ENCODE measurements at regions not wholly inside any gene's neighbourhood (a gene's known extent, or its start where the extent isn't known, plus 50 kb on each side); places are given as distances from the start of the nearest gene placed in this dataset.

DNA sequence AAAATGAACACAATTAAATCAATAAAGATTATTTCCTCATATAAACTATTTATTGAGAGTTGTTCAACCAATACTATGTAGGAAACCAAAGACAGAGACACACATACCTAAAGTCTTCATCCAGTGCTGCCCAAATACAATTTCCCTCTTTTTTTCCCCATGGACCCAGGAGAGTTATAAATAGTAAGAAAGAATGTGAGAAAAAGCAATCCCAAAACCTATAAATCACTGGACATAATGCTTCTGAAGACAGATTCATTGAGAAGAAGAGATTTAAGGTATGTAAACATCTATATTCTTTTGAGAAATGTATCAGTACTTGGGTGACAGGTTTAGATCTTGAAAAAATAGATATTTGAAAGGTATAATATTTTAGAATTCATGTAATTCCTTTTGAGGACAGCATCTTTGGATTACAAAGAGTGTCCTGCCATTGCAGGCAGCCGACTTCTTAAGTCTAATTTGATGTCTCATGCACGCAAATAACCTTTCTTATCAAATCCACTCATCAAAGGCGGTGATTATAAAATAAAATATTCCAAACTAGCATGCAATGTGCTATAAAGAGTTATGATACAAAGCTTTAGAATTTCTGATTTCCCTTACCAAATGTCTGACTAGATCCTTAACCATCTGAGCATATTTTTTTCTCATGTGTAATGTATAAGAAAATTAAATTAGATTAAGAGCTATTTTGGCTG is 739.4 kb downstream of the LIG4 start:
- no peak for DNase-seq (ENCODE audit: low spot score)

DNA sequence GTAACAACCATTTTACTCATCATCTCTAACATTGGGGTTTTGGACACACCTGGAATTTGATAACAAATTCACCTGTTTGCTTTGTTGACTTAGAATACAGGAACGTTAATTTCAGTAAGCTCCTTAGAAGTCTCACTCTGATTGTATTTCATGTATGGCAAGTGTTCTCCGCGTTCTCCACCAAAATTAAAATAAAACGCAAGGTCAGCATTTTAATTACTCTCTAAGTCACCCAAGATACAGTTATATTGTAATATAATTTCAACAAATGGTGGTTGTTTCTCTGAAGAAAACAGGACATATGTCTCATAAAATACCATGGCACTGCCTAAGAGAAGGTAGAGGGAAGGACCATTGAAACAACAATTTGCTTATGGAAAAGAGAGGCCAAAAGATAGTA is 742.1 kb downstream of the LIG4 start:
- no peak for DNase-seq (ENCODE audit: low spot score)

DNA sequence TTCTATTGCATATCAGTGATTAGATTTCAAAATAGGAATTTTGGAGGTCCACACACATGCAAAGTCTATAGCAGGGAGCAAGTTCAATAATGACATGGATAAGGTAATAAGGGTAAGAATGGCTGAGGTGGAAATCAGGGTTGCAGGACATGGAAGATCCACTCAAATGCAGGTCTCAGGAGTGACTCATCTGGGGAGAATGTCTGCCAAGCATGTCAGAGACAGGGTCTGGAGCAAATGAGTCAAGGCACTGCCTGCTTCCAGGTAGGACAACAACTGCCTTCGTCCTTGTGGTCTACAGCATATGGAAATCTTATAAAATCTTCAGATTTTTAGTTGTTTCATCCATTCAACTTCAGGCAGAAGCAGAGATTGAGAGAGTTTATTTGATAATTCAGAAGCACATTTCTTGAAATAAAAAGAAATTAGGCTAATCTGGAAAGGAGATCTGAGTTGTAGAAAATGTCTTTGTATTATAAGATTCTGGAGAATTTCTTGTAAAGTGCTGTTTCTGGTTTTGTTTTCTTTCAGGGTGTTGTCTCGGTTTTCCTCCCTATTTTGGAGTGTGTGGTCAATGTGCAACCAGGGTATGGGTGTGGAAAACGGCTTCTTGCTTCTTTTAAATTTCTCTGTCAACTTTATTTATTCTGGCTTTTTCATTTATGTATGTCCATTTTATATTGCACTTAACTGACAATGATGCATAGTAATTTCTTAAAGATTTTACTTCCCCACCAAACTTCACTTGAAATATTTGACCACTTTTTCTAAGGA is 748.8 kb downstream of the LIG4 start:
- DNase-seq (ENCODE audit: low spot score): no peak

DNA sequence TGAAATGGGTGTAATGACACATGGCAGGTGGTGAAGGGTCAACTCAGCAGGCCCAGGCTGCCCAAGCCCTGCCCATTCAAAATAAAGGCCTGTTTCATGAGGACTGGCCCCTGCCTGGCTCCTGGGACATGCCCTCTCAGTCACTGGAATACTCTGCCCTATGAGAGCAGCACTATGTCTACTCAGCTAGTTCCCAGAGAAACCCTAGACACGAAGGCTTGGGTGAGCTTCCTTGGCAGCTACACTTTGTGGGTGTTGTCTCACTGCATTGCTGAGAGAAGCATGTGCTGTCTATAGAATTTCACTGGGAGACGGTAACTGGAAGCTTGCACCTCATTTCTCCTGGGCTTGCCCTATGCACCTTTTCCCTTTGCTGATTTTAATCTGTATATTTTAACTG is 752.8 kb downstream of the LIG4 start:
- DNase-seq (ENCODE audit: low spot score): no peak

GRCh38 chr13:107461751-107462150 is 753.6 kb downstream of the LIG4 start:
- DNase-seq (ENCODE audit: low spot score): no peak

DNA sequence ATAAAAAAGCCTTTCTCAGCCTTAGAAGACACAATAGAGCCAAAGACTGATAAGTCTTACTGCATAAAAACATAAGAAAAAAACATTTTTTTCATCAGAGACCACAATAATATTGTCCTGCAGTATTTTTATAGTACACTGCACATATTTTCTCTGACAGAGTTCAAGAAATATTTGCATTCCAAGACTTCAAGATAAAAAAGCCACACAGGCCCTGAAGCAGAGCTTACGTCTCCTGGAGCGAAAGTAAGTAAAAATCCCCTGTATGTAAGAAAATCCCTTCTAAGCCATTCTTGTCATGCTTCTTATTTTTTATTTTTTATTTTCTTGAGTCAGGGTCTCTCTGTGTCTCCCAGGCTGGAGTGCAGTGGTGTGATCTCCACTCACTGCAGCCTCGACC is 755.9 kb downstream of the LIG4 start:
- DNase-seq (ENCODE audit: low spot score): no peak

- no peak for DNase-seq (ENCODE audit: low spot score)
Measured at GRCh38 chr13:107458269-107458668, 757.1 kb downstream of the LIG4 start.

GRCh38 chr13:107457686-107458085 is 757.6 kb downstream of the LIG4 start:
- DNase-seq (ENCODE audit: low spot score): no peak

DNA sequence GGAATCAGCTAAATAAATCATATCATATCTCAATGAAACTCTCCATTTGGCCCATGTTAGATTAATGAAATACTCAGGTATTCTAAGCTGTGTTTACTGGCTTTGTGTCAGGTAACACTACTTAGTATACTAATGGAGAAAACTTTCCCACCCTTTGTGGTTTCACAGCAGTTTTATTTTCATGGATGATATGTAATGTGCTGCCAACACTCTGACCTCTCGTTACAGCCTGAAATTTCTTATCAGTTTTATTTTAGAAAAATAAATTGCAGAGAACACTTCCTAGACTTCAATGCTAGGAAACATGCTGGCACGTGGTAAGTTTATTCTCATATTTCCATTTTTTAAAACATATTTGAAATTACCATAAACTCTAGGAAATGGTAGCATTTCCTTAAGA is 758.9 kb downstream of the LIG4 start:
- DNase-seq (ENCODE audit: low spot score): no peak

GRCh38 chr13:107452833-107453232 is 762.5 kb downstream of the LIG4 start:
- DNase-seq (ENCODE audit: low spot score): no peak

- DNase-seq (ENCODE audit: low spot score): peak; percentile 31
Measured at GRCh38 chr13:107450931-107451330, 764.4 kb downstream of the LIG4 start.

DNA sequence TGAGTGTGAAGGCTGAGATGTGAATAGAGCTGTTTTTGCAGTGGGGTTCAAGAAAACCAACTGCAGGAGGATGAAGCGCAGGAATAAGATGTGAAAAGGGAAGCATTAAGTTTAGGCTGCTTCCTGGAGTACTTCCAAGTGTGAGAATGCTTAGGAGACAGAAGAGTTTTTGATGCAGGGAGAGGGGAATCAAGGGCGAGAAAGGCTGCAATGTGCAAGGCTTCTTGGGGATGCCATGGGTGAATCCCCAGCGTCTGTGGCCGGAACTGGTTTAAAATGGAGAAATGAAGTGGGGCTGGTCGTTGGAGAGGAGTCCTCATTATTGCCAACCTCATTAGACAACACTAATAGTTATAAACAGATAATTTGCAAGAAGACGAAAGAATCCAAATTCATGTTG is 764.9 kb downstream of the LIG4 start:
- no peak for DNase-seq (ENCODE audit: low spot score)

DNA sequence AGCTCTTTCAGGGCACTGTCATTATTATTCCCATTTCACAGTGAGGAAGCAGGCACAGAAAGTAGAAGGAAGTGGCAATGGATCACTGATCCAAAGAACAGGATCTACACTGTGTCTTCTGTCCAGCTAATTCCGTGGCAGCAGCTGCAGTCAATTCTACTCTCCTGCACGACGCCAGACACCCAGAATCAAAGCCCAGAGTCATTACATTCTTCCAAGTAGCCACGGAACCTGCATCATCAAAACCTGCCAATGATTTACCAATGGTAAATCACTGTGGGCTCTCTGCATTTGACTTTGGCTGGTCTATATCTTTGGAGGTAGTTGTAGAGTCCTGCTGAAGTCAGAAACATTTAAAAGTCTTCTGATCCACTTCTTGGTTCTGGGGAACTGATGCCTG is 767.7 kb downstream of the LIG4 start:
- DNase-seq (ENCODE audit: low spot score): no peak

- DNase-seq (ENCODE audit: low spot score): no peak
Measured at GRCh38 chr13:107441279-107441678, 774.1 kb downstream of the LIG4 start.

- DNase-seq (ENCODE audit: low spot score): no peak
Measured at GRCh38 chr13:107438251-107438650, 777.1 kb downstream of the LIG4 start.

GRCh38 chr13:107434347-107434746 is 781.0 kb downstream of the LIG4 start:
- DNase-seq (ENCODE audit: low spot score): no peak

DNA sequence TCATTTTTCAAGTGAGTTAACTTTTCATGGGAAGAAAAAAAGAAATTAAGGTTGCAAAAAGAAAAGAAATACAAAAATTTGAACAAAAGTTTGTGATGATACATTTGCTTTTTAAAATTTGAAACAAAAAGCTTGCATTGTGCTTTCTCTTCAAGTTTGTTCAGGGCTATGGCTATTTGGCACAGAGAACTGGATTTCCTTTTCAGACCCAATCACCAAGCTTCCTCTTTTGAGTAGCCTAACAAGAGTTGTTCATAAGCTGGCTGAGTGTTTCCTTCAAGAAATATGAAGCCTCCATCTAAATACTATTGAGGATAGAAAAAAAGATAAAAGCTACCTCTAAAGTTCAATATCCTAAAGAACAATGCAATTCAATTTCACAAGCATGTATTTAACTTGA is 787.8 kb downstream of the LIG4 start:
- no peak for DNase-seq (ENCODE audit: low spot score)

DNA sequence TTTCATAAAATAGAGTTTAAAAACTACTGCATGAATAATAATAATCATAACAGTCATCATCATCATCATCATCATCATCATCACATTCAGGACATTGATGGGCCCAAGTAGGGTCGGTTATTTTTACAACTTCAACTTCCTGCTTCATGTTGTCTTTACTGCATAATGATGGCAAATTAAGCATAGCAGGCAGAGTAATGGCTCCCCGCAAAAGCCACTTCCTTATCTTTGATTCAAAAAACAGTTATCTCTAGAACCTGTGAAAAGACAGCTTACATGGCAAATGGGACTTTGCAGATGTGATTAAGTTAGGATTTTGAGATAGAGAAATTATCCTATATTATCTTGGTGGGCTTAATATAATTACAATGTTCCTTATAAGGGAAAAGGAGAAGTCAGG is 792.9 kb downstream of the LIG4 start:
- DNase-seq (ENCODE audit: low spot score): no peak

DNA sequence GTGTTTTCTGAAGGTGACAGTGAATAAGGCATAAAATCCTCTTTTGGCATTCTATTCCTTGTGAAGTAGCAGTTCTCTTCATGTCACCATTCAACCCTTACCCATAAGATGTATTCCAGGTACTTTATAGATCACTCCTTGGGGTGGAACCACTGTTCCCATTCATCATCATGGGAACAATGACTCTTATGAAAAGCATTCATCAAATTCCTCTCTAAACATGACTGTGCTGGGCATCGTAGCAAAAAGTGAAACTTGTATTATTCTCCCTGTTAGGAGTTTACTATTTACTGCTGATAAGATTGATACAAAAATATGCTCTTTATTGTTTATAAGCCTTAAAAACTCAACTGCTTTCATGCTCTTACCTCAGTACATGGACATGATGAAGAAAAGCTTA is 793.4 kb downstream of the LIG4 start:
- DNase-seq (ENCODE audit: low spot score): no peak

DNA sequence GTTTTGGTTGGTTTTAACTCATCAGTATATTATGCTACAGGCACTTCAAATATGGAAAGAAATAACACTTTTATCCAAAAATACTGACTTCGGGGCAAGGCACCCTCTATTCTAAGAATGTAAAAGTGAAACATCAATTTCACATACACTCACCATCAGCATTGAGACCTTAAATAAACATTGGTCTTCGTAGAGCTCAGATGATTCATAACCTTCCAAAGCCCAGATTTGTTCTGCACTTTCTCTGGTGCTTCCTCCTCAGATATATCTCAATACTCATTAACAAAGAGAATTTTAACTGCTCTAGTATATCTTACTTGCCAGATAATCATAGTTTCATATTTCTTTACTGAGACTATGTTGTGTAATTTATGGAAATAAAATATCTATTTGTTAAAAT is 794.3 kb downstream of the LIG4 start:
- no peak for DNase-seq (ENCODE audit: low spot score)

DNA sequence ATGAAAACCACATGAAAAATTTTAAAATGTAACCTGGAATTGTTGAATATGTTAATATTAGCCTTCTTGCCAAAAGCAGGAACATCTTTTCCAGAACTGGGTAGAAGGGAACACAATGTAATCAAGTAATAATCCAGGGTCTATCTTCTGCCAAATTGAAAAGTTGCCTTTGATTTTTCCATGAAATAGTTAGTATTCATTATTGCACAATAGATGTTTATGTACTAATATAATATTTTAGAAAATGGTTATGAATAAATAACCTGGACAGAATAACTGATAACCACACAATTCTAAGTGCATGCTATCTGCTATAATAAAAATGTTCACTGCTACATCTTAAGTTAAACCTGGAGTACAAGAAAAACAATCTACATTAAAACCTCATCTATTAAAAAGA is 802.3 kb downstream of the LIG4 start:
- DNase-seq (ENCODE audit: low spot score): no peak

DNA sequence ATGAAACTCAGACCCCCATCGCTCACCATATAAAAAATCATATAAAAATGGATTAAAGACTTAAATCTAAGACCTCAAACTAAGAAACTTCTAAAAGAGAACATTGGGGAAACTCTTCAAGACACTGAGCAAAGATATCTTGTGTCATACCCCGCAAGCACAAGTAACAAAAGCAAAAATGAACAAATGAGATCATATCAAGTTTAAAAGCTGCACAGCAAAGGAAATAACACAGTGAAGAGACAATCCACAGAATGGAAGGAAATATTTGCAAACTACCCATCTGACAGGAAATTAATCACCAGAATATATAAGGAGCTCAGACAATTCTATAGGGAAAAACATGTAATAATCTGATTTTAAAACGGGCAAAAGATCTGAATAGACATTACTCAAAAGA is 808.3 kb downstream of the LIG4 start:
- DNase-seq (ENCODE audit: low spot score): no peak

DNA sequence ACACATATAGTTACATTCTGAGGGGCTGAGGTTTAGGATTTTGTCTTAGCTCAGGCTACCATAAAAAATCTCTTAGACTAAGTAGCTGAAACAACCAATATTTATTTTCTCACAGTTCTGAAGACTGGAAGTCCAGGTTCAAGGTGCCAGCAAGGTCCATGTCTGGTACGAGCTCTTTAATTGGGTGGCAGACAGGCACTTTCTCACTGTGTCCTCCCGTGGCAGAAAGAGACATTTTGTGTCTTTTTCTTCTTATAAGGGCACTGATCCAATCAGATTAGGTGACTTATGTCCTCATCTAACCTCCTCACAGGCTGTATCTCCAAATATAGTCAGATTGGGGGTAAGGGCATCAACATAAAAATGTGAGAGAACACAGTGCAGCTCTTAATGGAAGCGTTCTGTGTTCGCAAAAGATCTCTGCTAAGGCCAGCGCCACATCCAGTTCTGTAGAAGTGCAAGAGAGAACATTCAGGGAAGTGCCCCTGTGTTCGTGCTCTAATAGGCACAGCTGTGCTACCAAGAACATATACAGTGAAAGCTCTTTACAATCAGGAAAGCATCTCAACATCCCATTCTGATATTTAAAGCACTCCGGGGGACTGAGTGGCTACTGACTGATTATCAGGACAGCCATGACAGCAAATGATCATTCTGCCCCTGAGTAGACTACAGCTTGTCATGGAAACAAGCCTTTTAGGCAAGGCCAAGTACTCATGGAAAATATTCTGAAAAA is 819.2 kb downstream of the LIG4 start:
- no peak for DNase-seq (ENCODE audit: low spot score)

Measured in AG20443 (cell line).